DMS53 treated with DMSO at 0.1 percent for 48 hours (cell line): ENCODE measurements at regions not wholly inside any gene's neighbourhood (a gene's known extent, or its start where the extent isn't known, plus 50 kb on each side); places are given as distances from the start of the nearest gene placed in this dataset.

ENCODE experiments used
- DNase-seq: peaks from one replicate; lab custom pipeline; 2025; ENCODE audit not compliant: unreplicated experiment; lab: John Stamatoyannopoulos, UW

DNA sequence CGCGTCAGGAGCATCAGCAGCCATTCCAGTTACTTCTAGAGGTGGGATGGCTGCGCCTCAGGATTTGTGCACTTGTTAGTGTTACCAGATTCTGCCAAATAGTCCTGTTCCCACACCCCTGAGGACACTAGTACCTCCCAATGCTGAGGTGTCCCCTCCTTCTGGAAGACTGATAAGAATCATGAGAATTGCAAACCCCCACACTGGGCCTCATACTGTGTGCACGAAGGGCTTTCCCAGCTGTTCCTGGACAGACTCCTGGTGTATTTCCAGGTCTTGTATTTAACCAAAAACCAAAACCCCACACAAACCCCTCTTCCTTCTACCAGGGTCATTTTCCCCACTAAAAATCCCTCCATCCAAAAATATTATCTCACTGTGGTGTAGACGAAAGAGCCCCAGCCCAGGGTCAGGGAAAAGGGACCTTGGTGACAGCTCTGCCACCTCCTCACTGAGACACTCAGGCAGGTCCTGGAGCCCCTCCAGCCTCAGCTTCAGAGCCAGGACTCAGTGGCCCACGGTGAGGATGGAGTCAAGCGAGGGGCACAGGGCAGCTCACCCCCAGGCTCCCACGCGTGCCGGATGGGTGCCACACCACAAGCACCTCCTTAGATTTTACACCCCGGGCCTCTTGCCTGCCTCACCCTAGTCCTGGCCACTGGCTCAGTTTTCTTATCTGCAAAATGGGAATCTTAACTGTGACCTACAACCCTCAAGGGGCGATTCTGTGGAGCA lies 131.4 kb upstream of the RUNX3 start:
- no peak for DNase-seq

- DNase-seq, result no peak
Measured at GRCh38 chr1:25057188-25057587, 127.1 kb upstream of the RUNX3 start.

DNA sequence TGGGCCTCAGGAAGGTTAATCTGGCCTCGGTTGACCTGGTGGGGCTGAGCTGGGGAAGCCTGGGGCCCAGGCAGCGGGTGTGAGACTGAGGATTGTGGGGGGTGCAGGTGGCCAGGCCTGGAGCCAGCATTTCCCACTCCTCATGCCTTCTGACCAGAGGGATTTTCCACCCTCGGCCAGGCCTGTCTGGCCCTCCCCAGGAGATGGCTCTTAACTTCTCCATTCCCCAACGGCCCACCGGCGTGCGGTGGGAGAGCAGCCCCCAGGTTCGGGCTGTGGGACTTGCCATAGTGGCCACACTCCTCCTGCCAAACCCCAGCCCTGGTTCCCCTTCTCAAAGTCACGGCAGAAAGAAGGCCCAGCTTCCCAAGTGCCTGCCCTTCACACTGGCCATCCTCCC lies 126.5 kb upstream of the RUNX3 start:
- no peak for DNase-seq

GRCh38 chr1:25055961-25056360 lies 125.9 kb upstream of the RUNX3 start:
- no peak for DNase-seq

GRCh38 chr1:25055324-25055780 lies 125.3 kb upstream of the RUNX3 start:
- DNase-seq, result no peak

GRCh38 chr1:25054526-25055323 lies 124.6 kb upstream of the RUNX3 start:
- DNase-seq, result no peak

- no peak for DNase-seq
Measured at GRCh38 chr1:25053576-25054250, 123.6 kb upstream of the RUNX3 start.

GRCh38 chr1:25051906-25052305 lies 121.8 kb upstream of the RUNX3 start:
- no peak for DNase-seq

DNA sequence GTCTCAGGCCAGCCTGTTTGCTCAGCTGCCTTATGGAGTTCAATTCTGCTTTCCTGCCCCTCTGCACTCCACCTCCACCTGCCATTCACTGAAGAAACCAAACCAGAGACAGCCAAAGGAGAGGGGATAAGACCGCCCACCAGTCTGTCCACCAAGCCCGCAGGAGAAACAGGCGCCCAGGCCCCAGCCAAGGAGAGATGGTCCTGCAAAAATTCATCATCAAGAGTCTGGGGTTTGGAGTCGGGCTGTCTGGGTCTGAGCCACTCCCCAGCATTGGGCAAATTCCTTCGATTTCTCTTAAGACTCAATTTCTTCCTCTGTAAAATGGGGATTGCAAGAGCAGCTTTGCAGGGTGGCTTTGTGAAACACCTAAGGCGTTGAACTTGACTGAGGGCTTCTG lies 121.4 kb upstream of the RUNX3 start:
- DNase-seq, result peak; percentile 61

GRCh38 chr1:25050165-25050564 lies 120.1 kb upstream of the RUNX3 start:
- DNase-seq, result no peak

- no peak for DNase-seq
Measured at GRCh38 chr1:25049190-25049589, 119.1 kb upstream of the RUNX3 start.

DNA sequence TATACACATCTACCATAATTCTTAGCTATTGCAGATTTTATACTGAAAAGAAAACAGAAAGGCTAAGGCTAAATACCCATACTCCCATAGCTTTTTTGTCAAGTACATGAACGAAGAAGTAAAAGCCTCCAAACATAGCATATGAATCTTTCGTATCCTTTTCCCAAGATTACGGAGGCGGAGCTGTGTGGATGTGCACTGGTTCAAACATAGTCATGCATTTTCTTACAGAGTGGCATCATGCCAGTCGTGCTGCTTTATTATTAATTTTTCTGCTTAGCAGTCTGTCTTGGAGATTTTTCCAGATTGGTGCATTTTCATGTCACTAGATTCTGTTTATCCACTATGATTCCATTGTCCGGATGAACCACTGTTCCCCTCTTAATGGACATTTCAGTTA lies 118.7 kb upstream of the RUNX3 start:
- no peak for DNase-seq

GRCh38 chr1:25047506-25048240 lies 117.6 kb upstream of the RUNX3 start:
- DNase-seq, result no peak

DNA sequence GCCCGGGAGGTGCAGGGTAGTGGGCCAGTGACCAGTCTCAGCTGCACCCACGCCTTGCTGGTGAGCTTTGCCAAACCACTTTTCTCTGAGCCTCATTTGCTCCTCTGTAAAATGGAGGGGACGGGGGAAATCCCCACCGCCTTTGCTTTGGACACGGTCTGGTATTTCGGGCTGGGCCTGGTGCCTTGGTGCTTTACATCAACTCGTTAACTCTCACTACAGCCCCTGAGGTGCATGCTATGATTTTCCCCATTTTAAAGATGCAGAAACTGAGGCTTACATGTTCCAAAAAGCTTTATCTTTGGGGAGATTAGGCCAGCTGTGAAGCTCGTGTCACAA lies 116.1 kb upstream of the RUNX3 start:
- DNase-seq, result no peak

- DNase-seq, result no peak
Measured at GRCh38 chr1:25045480-25046193, 115.6 kb upstream of the RUNX3 start.

- DNase-seq, result no peak
Measured at GRCh38 chr1:25043228-25043580, 113.1 kb upstream of the RUNX3 start.

- no peak for DNase-seq
Measured at GRCh38 chr1:25042331-25043227, 112.5 kb upstream of the RUNX3 start.

- no peak for DNase-seq
Measured at GRCh38 chr1:25041916-25042315, 111.8 kb upstream of the RUNX3 start.

DNA sequence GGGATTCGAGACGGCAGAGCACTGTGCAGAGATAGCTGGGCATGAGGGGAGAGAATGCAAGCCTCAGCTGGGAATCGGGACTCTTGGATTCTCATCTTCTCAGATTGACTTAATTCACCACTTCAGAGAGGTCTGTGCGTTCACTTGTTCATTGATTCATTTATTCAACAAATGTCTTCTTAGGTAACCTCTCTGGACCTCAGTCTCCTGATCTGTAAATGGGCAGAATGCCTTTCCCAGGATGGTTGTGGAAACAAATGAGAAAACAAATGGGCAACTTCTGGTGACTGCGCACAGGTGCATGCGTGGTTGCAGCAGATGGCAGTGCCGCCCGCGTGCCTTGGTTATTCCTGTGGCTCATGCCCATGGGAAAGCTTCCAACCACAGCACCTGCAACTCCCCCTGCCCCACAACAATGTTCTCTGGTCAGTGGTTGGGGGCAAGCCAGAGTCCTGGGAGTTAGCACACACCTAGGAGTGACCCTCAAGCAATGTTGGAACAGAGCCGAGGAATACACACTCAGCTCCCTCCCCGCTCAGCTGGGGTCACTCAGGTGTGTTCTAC lies 110.1 kb upstream of the RUNX3 start:
- no peak for DNase-seq
